A549 (cell line): ENCODE measurements at regions not wholly inside any gene's neighbourhood (a gene's known extent, or its start where the extent isn't known, plus 50 kb on each side); places are given as distances from the start of the nearest gene placed in this dataset.

ENCODE experiments used
- CHD4 ChIP-seq: fragments of 200-600 bp; sonication (generic); IDR thresholded peaks from 2 replicates; pipeline ENCODE4 v1.6.1; 2016; ENCODE audit warnings: antibody characterized with exemption, mild to moderate bottlenecking, borderline replicate concordance
- CTCF ChIP-seq: fragments of >200 bp; sonication (Bioruptor Twin); formaldehyde crosslinking; IDR thresholded peaks from 3 replicates; pipeline ENCODE4 v1.5.1; 2016
- EP300 ChIP-seq, 2 experiments: fragments of >200 bp; sonication (Bioruptor Twin); formaldehyde crosslinking; IDR thresholded peaks; 2 replicates in 1 of 2; 3 replicates in 1 of 2; pipeline ENCODE4 v1.6.1; 2016 to 2017
- HDAC2 ChIP-seq: fragments of 200-600 bp; sonication (generic); IDR thresholded peaks from 2 replicates; pipeline ENCODE4 v1.6.1; 2016
- HMGXB4 ChIP-seq: fragments of 250-450 bp; sonication (Bioruptor Pico); IDR thresholded peaks from 2 replicates; pipeline ENCODE4 v1.5.0; 2021; ENCODE audit warnings: mild to moderate bottlenecking, moderate library complexity, borderline replicate concordance
- JUN ChIP-seq, 2 experiments: fragments of >200 bp; sonication (Bioruptor Twin); formaldehyde crosslinking; IDR thresholded peaks; 2 replicates in 1 of 2; 3 replicates in 1 of 2; pipeline ENCODE4 v1.6.1; 2016 to 2017
- POLR2A ChIP-seq: IDR thresholded peaks from 2 replicates; pipeline ENCODE4 v1.6.1; 2012; ENCODE audit warnings: mild to moderate bottlenecking, low read length
- RAD21 ChIP-seq, 2 experiments: fragments of >200 bp in 1 of 2; sonication (Bioruptor Twin) in 1 of 2; formaldehyde crosslinking in 1 of 2; IDR thresholded peaks in 1 of 2; conservative IDR thresholded peaks in 1 of 2; 2 replicates in 1 of 2; 3 replicates in 1 of 2; pipeline ENCODE4 v1.6.1; 2012 to 2018; ENCODE audit warnings: inconsistent platforms in 1 of 2
- RARB ChIP-seq: fragments of 250-450 bp; sonication (Bioruptor Pico); IDR thresholded peaks from 2 replicates; pipeline ENCODE4 v1.8.0; 2021; ENCODE audit warnings: mild to moderate bottlenecking, moderate library complexity
- RCOR1 ChIP-seq: fragments of 150-350 bp; IDR thresholded peaks from 2 replicates; pipeline ENCODE4 v1.6.1; 2014; ENCODE audit warnings: antibody characterized with exemption, low read length, low read depth
- RNF2 ChIP-seq: fragments of 200-600 bp; sonication (generic); IDR thresholded peaks from 2 replicates; pipeline ENCODE4 v1.6.1; 2016; ENCODE audit warnings: low read depth, mild to moderate bottlenecking, antibody characterized with exemption, moderate library complexity, borderline replicate concordance
- SMC3 ChIP-seq: fragments of >200 bp; sonication (Bioruptor Twin); formaldehyde crosslinking; IDR thresholded peaks from 3 replicates; pipeline ENCODE4 v1.6.1; 2018; ENCODE audit warnings: inconsistent platforms
- USF2 ChIP-seq: fragments of 450-650 bp; IDR thresholded peaks from 2 replicates; pipeline ENCODE4 v1.6.1; 2014; ENCODE audit warnings: antibody characterized with exemption

- TF ChIP-seq CTCF (no peak), USF2 (no peak), HDAC2 (no peak), HMGXB4 (CRISPR knock-in tag) (no peak), POLR2A (no peak), SMC3 (no peak), JUN (IDR thresholded peaks at IDR 0.05) (no peak), CHD4 (no peak), RARB (no peak), RNF2 (no peak), RCOR1 (no peak), EP300 (IDR thresholded peaks at IDR 0.05) (no peak), RAD21 (conservative IDR thresholded peaks at IDR 0.05 in 1 of 2, IDR thresholded peaks at IDR 0.05 in 1 of 2) (no peak)
Measured at GRCh38 chr18:67677489-67677888, 161.0 kb upstream of the DSEL start.
